ENCODE measurements at regions not wholly inside any gene's neighbourhood (a gene's known extent, or its start where the extent isn't known, plus 50 kb on each side); places are given as distances from the start of the nearest gene placed in this dataset.

- Histone ChIP-seq H3K4me1 (no peaks in the 10 kb centered on the region), H3K4me2 (no peak overlapping the region)
- TF ChIP-seq ZC3H11A (IDR thresholded peaks at IDR 0.05) (peak; percentile 26; the same call in 1 of the 2 replicates), RCOR1 (IDR thresholded peaks at IDR 0.05; ENCODE audit: low read depth, low read length) (no peak)
Observed at GRCh38 chr19:20339444-20339843, 172.4 kb downstream of the ZNF486 start.

GRCh38 chr19:20334760-20335159, 167.7 kb downstream of the ZNF486 start:
- DNase-seq (ENCODE audit: low read depth in 1 of 2, low spot score in 1 of 2) (no peak), ATAC-seq (no peak), FAIRE-seq (no peak)
- Histone ChIP-seq H3K9me3 (no peaks in the 10 kb centered on the region; the same call in 2 of the 3 replicates), H3K4me1 (no peaks in the 10 kb centered on the region), H3K27ac (no peak overlapping the region), H3K4me2 (no peak overlapping the region), H3K4me3 (no peak overlapping the region)
- CTCF ChIA-PET: no interaction called here
- TF ChIP-seq ELK1 (IDR thresholded peaks at IDR 0.05; ENCODE audit: low read depth, low read length): no peak
- POLR2A ChIA-PET: no interaction called here
- 17% methylated on average over 3 of the region's 3 CpGs for WGBS (ENCODE audit: missing lambda C conversion rate)

More at GRCh38 chr19:20339444-20339843, 172.4 kb downstream of the ZNF486 start:
- ATAC-seq (no peak), FAIRE-seq (no peak), DNase-seq (ENCODE audit: low read depth in 1 of 2, low spot score in 1 of 2) (no peak)
- no peaks in the 10 kb centered on the region; the same call in 2 of the 3 replicates for H3K9me3 ChIP-seq
- WGBS (ENCODE audit: missing lambda C conversion rate): 26% methylated on average over 4 of the region's 4 CpGs
- CTCF ChIA-PET: no interaction called here
- POLR2A ChIA-PET: no interaction called here
- no peak overlapping the region for H3K4me3 ChIP-seq
- no peak overlapping the region for H3K27ac ChIP-seq

DNA sequence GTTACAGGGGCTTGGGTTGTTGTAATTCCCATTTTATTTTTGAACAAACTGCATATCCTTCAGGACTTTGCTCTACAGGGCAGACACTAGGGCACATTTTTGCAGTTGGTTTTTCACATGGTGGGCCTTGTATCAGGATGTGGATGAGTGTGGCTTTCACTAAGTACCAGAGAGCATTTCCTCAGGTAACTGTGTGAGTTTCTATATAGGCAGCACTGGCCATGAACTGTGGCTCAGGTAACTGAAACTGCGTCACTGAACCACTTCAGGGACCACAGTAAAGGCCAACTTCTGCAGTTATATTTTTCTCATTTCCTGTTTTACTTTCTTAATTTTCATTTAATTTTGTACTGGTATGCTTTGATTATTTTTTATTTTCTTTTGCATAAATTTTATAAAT, 166.5 kb downstream of the ZNF486 start:
- FAIRE-seq (no peak), DNase-seq (ENCODE audit: low read depth in 1 of 2, low spot score in 1 of 2) (no peak), ATAC-seq (no peak)
- TF ChIP-seq CHD4 (IDR thresholded peaks at IDR 0.05; ENCODE audit: borderline replicate concordance) (no peak), RFX5 (IDR thresholded peaks at IDR 0.05) (no peak)
- ChIA-PET POLR2A (no interaction called here), CTCF (no interaction called here)
- H3K9me3 ChIP-seq: no peaks in the 10 kb centered on the region; the same call in 2 of the 3 replicates
- H3K4me3 ChIP-seq: no peak overlapping the region
- H3K4me1 ChIP-seq: no peaks in the 10 kb centered on the region
- no peak overlapping the region for H3K27ac ChIP-seq
- 0% methylated on average over 1 of the region's 1 CpG for WGBS (ENCODE audit: missing lambda C conversion rate)
- no peak overlapping the region for H3K4me2 ChIP-seq

DNA sequence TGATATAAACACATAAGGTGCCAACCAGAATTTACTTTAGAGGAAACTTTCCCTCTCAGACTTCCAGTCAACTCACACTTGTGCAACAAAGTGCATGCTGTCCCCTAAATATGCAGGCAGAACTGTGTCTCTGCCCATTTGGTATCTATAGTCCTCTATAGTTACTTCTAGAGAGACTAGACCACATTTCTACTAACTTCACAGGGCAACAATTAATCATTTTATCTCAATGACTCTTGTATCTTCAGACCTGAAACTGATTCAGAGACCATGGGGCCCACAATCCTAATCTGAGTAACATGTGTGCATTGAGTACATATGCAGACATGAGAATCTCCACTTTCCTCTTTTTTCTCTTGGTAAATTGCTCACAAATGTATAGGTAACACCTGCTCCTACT, 158.1 kb downstream of the ZNF486 start:
- CTCF ChIA-PET: no interaction called here
- FAIRE-seq (no peak), DNase-seq (ENCODE audit: low read depth in 1 of 2, low spot score in 1 of 2) (no peak), ATAC-seq (no peak)
- Histone ChIP-seq H3K27ac (no peak overlapping the region), H3K4me2 (no peak overlapping the region), H3K9me3 (no peaks in the 10 kb centered on the region), H3K4me3 (no peak overlapping the region), H3K4me1 (no peaks in the 10 kb centered on the region)
- TF ChIP-seq NFE2L2 (conservative IDR thresholded peaks at IDR 0.05; ENCODE audit: low read length) (no peak), TFCP2L1 (CRISPR knock-in tag; IDR thresholded peaks at IDR 0.05) (no peak), EP300 (IDR thresholded peaks at IDR 0.05) (no peak), ESRRA (IDR thresholded peaks at IDR 0.05; ENCODE audit: borderline replicate concordance, low read length) (no peak), BHLHE40 (IDR thresholded peaks at IDR 0.05; ENCODE audit: low read depth, low read length) (no peak), PHF8 (IDR thresholded peaks at IDR 0.05; ENCODE audit: borderline replicate concordance, low read depth) (no peak), NPAS2 (CRISPR knock-in tag; IDR thresholded peaks at IDR 0.05; ENCODE audit: borderline replicate concordance) (no peak), HOXA7 (CRISPR knock-in tag; IDR thresholded peaks at IDR 0.05) (no peak), CHD4 (IDR thresholded peaks at IDR 0.05; ENCODE audit: borderline replicate concordance) (no peak), FOSB (CRISPR knock-in tag; IDR thresholded peaks at IDR 0.05) (no peak), KDM1A (IDR thresholded peaks at IDR 0.05; ENCODE audit: low read depth) (no peak), HOXB13 (CRISPR knock-in tag; IDR thresholded peaks at IDR 0.05; ENCODE audit: low read depth) (no peak)
- TF ChIP-seq, protein P1, sequence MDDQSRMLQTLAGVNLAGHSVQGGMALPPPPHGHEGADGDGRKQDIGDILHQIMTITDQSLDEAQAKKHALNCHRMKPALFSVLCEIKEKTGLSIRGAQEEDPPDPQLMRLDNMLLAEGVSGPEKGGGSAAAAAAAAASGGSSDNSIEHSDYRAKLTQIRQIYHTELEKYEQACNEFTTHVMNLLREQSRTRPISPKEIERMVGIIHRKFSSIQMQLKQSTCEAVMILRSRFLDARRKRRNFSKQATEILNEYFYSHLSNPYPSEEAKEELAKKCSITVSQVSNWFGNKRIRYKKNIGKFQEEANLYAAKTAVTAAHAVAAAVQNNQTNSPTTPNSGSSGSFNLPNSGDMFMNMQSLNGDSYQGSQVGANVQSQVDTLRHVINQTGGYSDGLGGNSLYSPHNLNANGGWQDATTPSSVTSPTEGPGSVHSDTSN (IDR thresholded peaks at IDR 0.05): no peak
- TF ChIP-seq, protein P2, sequence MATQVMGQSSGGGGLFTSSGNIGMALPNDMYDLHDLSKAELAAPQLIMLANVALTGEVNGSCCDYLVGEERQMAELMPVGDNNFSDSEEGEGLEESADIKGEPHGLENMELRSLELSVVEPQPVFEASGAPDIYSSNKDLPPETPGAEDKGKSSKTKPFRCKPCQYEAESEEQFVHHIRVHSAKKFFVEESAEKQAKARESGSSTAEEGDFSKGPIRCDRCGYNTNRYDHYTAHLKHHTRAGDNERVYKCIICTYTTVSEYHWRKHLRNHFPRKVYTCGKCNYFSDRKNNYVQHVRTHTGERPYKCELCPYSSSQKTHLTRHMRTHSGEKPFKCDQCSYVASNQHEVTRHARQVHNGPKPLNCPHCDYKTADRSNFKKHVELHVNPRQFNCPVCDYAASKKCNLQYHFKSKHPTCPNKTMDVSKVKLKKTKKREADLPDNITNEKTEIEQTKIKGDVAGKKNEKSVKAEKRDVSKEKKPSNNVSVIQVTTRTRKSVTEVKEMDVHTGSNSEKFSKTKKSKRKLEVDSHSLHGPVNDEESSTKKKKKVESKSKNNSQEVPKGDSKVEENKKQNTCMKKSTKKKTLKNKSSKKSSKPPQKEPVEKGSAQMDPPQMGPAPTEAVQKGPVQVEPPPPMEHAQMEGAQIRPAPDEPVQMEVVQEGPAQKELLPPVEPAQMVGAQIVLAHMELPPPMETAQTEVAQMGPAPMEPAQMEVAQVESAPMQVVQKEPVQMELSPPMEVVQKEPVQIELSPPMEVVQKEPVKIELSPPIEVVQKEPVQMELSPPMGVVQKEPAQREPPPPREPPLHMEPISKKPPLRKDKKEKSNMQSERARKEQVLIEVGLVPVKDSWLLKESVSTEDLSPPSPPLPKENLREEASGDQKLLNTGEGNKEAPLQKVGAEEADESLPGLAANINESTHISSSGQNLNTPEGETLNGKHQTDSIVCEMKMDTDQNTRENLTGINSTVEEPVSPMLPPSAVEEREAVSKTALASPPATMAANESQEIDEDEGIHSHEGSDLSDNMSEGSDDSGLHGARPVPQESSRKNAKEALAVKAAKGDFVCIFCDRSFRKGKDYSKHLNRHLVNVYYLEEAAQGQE (IDR thresholded peaks at IDR 0.05): no peak
- POLR2A ChIA-PET: no interaction called here
